Hippocampal formation (tissue), 2 donors: ENCODE measurements at regions not wholly inside any gene's neighbourhood (a gene's known extent, or its start where the extent isn't known, plus 50 kb on each side); places are given as distances from the start of the nearest gene placed in this dataset.
"Not testable (repeated sequence)": the region's sequence is repeated elsewhere in the genome, so short reads cannot be mapped to it uniquely, and the experiment has no call there.

Experiments
- DNase-seq, 2 donors: peaks; one replicate each; lab custom pipeline; 2025; lab: John Stamatoyannopoulos, UW

DNA sequence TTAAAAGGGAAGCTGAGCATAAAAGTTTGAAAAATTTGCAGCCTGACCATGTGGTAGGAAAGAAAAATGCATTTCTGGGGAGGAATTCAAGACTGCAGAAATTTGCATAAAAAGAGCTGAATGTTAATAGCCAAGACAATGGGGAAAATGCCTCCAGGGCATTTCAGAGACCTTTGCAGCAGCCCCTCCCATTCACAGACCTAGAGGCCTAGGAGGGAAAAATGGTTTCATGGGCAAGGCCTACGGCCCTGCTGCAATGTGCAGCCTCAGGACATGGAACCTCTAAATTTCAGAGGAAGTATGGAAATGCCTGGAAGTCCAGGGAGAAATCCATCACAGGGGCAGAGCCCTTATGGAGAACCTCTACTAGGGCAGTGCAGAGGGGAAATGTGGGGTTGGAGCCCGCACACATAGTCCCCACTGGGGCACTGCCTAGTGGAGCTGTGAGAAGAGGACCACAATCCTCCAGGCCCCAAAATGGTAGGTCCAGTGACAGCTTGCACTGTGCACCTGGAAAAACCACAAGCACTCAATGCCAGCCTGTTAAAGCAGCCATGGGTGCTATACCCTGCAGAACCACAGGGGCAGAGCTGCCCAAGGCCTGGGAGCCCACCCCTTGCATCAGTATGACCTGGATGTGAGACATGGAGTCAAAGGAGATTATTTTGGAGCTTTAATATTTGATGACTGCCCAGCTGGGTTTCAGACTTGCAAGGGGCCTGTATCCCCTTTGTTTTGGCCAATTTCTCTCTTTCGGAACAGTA, 243.8 kb downstream of the DNAJB9 start:
- DNase-seq: no peak

DNA sequence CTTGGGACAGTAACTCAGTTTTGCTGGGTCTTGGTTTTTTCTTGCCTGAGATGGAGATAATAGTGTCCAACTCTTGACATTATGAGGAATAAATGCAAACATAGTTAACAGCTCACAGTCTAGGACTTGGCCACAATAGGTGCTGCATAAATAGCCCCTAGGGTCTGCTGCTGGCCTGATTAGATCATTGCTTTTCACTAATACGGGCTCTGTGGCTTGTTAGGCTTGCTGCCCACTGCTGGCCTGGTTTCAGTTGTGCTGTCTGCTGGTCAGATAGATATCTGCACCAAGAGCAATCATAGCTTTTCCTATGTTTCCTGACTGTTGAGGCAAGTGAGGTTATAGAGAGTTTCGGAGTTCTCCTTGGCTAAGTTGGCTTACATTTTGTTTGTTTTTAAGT, 246.1 kb downstream of the DNAJB9 start:
- DNase-seq: no peak

DNA sequence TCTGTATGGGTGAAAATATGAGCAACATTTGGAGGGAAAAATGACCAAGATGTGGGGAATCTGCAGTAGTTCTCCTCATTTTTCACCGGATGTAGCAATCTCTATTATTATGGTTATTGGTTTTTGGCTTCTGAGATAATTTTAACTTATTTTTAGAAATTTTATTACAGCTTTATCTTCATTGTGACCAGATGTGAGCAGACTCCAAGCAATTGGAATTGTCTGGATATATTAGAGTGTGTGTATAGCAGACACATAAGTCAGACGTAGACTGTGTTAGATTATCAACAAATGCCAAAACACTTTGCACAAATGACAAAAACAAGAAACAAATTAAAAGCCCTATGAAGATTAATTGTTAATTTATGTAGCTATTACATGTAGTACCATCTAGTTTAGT, 249.1 kb downstream of the DNAJB9 start:
- DNase-seq: no peak

DNA sequence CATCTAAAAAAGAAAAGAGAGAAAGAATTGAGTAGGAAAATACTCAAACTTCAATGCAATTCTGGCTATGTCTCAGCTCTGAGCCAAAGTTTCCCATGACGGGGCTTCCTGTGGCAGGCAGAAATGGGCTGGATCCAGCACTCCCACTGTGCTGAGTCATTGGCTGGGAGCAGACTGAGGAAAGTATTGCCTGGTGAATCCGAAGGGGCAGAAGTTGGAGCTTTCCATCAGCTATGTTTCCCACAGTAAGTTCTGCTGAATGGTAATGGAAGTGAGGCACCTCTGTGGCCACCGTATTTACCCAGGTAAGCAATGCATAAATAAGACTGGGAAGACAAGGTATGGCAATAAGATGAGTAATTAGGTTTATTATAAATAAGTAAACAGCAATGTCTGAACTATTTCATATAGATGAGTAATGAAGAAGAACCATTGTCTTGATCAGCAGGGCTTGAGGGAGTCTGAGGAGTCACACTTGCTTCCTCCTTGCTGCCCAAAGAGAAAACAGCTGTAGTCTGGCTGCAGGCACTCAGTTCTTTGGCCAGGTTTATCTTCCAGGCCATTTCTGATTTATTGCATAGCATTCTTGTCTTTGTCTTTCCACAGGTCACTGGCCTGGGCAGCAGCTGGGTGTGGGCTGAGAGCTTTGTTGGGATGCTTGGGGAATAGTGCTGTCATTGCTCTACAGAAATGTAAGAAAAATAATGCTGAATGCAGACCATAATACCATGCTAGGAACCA, 255.3 kb downstream of the DNAJB9 start:
- no peak for DNase-seq

DNA sequence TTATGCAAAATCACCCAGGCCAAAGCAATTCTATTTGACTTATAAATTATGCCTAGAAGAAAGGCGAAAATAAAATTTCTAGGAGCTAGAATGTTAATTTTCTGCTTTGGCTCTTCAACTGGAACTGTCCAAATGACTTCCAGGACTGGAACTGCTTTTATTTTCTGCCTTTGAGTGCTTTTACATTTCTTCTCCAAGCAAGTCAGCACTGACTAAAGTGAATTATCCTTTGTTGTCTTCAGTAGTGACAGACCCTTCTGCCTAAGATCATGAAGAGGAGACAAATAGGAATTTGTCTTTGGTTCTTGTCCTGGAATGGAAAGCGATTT, 255.9 kb downstream of the DNAJB9 start:
- DNase-seq: no peak

DNA sequence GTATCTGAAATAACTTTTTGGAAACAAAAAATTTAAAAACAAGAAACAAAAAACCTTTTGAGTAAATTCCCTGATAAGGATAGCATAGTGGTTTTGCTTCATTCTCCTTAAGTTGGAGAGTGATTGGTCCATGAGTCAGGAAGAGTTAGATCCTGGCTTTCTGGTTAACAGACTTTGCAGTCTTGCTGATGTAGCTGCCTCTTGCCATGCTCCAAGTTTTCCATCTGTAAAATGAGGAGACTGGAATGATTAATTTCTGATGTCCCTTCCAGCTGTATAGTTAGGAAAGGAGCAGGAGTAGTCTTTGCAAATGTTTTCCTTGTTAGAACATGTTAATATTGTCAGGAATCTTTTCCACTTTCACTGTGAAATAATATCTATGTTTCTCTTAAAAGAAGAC, 266.6 kb downstream of the DNAJB9 start:
- no peak for DNase-seq

DNA sequence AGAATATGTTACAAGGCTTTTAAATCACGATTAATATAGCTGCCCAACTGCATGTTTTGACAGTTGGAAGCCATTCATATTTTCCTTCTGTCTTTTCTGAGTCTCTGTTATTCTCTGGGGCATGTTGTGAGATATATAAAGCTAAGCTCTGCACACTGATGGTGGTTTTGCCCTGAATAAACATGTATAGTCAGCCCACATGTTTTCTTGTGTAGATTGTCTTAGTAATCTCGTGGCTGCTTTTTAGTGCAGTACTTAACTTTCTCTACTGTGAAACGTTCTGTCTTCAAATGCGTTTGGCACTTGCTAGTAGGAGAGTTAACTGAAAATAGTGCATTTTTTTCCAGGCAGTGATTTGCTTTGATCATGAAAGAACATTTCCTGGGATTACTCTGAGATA, 268.5 kb downstream of the DNAJB9 start:
- DNase-seq: no peak

DNA sequence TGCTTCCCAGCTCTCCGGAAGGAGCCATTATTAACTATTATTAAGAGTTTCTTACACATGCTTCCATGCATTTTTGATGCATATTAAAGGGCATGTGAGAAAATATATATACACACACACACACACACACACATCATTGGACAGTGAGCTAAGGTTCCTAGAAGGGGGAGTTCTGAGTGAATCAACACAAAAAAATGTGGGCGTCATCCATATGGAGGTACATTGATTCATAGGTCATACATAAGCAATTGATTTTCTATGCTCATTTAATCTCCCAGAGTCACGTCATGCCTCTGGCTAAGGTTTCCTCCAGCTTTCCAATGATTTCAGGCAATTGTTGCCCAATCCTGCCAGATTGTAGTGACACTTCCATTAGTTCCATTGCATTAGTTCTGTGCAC, 269.4 kb downstream of the DNAJB9 start:
- no peak for DNase-seq

DNA sequence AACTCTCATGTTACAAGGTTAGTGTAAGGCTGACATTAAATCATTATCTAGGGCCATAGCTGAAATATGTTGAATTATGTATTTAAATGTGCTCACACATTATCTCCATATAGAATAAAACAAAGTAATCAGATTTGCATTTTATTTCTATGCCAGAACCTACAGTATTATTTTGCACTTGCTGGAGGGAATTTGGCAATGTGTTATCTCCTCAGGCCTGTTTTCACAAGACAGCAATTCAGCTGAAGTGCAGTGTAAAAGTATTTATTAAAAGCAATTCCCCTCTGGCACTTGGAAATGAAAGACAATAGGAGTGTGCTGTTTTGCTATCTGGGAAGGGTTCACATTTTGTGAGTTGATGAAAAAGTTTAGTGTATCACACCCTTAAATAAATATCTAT, 276.3 kb downstream of the DNAJB9 start:
- no peak for DNase-seq

DNA sequence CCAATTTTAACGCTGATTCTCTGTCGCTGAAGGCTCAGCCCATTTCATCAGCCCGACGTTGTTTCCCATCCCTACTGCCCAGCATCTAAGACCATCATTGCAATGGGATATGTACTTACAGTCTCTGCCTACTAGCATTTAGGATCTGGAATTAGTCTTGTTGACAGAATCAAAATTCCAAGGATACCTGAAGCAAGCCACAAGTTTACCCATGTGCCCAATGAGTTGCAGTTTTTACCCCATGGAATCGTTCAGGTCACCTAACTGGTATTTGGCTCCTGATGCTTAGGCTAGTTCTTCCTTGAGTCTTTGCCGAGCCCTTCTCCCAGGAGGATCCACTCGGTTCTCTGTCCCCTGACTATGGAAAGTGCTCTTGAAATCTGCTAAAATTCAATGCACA, 276.8 kb downstream of the DNAJB9 start:
- no peak for DNase-seq

DNA sequence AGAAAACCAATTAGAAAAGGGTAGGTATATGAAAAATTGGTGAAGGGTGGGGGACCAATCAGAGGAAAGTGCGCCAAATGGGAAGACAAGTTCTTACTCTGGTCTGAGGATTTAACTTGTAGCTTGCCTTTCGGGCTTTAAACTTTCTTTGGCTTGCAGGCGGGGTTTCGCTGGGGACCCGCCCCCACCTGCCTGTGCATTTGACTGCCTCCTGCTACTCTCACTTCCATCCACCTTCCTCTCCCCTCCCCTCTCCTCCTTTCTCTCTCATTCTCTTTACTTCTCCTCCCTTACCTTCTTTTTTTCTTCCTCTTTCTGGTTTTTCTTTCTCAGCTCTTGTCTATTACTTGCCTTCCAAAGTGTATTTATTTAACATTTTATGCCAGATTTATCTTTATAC, 278.8 kb downstream of the DNAJB9 start:
- no peak for DNase-seq

DNA sequence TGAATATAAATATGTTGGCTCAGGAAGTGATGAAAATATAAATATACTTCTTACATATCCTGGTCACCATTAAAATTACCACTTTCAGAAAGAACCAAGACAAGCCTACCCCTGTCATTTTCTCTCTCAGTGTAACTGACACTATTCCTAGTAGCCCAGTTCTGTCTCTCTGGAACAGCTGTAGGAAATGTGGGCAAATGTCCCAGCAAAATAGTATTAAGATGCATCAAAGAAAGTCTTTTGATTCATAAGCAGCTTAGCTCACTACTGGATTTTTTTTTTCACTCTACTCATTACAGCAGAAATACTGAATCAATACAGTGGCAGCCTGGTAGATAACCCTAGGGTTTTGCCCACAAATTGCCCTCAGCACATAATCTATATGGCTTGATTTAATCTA, 290.9 kb downstream of the DNAJB9 start:
- no peak for DNase-seq

DNA sequence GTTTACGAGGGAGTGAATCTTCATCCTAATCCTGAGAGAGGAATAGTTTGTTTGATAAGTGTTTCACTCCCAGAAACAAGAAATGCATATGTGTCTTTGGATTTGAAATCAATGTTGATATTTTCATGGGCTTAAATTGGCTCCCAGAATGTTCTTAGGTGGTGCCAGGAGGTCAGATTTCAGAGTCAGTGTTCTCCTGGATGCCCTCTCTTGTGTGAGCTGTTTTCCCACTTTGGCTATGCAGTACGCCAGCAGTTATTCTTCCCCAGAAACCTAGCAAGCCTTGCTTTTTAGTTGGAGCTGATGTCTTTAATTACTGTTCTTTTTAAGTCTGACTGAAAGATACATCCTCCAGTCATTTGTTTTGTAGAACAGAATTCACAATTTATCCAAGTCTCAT, 291.4 kb downstream of the DNAJB9 start:
- DNase-seq: no peak

DNA sequence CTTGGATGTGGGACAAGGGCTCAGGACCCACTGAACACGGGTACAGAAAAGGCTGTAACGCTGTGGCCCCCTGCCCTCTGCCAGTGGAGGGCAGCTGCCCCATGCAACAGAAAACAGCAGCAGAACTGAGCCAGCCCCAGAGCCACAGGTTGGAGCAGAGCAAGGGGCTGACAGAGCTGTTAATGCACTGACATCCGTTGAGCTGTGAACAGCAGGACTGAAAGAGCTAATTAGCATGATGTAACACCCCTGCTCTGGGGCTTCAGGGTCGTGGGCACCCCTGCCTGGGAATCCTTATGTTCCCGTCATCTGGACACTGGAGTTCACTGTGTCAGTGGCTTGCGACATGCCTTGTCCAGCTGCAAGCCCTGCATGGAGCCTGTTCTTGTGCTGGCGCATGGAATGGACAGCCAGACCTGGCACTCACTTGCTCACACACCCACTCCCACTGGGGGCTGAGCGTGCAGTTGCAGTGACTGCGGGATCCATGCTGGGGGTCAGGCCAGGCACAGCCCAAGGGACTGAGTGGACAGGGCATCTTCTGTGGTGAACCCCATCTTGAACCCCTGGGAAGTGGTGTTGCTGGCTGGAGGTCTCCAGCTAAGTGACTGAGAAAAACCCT, 293.7 kb downstream of the DNAJB9 start:
- DNase-seq: no peak

DNA sequence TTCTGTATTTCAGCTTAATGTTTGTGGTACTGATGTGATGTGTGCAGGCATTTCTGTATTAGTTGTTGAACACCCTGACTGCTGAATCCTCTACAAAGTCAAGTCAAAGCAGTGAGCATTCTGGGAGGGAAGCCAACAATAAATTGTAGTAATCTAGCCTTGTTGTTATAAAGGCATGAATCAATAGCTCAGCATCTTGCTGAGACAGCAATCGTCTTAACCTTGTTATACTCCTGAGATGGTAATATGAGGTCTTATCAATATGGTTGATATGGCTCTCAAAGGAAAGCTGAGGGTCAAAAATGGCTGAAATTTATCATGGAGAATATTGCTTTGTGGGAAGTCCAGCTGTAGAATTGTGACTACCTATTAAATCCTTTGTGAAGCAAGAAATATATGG, 299.4 kb downstream of the DNAJB9 start:
- DNase-seq: no peak

DNA sequence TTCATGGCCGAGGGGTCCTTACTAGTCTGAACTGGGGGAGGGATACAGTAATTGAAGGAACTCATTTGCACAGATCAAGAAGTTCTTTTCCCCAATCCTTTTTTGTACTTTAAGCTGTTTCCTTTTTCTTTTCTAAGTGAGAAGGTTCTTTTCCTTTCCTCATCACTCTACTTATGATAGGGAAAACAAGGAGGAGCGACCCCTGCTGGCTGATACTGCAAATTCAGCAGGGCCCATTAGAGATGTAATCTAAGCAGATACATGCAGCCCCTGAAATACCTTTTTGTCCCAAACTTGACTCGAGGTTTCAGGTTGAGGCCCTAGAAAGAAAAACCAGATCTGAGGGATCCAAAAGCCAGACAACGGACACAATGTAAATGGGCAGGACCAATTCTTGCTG, 305.5 kb downstream of the DNAJB9 start:
- no peak for DNase-seq

DNA sequence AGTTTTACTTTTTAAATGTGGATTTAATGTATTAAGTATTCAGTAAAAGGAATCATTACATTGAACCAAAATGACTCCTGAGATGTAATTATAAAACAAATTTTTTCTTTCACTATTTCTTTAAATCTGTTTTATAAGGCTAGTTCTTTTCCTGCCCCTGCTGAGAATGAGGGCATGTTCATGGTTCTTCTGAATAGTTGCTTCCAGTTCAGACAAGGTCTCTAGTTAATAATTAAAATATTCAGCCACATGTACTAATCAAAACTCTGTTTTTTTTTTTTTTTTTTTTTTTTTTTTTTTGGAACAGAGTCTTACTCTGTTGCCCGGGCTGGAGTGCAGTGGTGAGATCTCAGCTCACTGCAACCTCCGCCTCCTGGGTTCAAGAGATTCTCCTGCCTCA, 321.2 kb downstream of the DNAJB9 start:
- no peak for DNase-seq

DNA sequence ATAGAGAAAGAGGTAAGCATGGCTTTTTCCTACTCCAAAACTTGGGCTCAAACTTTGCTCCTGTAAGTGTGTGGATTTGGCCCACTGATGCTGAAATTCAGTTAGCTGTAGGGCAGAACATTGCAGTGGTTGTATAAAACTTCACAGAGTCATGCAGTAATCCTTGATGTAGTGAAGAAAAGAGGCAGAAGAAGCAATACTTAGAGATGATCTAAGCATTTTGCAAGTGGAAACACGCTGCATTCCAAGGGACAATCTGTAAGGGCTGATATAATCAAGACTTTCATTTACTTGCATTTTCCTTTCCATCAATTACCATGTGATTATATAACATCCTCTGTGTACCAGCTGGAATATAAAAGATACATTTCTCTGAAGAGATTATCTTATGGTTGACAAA, 338.8 kb downstream of the DNAJB9 start:
- no peak for DNase-seq

DNA sequence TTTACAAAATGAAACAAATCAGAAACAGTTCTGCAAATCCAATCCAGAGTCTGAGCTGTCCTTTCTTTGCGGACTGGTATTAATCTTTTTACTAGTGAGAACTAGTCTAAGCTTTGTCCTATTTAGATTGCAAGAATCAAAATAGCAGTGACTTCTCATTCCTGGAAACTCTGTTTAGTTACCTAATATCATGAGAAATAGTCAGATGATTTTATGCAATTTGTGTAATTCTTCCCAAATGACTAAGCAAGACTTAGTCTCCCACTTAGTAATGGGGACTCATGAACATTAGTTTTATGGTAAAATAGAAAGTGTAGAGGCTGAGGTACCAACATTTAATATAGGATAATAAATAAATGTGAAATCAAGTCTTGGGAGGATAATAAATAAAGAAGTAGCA, 341.3 kb downstream of the DNAJB9 start:
- no peak for DNase-seq

DNA sequence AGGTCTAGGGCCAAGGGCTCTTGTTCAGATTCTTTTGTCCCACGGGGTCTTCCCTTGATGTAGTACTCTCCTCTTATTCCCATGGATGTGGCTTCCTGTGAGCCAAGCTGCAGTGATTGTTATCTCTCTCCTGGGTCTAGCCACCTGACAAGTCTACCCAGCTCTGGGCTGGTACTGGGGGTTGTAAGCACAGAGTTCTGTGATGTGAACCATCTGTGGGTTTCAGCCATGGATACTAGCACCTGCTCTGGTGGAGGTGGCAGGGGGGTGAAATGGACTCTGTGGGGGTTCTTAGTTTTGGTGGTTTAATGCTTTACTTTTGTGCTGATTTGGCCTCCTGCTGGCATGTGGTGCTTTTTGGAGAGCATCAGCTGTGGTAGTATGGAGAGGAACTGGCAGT, 350.8 kb downstream of the DNAJB9 start:
- no peak for DNase-seq

DNA sequence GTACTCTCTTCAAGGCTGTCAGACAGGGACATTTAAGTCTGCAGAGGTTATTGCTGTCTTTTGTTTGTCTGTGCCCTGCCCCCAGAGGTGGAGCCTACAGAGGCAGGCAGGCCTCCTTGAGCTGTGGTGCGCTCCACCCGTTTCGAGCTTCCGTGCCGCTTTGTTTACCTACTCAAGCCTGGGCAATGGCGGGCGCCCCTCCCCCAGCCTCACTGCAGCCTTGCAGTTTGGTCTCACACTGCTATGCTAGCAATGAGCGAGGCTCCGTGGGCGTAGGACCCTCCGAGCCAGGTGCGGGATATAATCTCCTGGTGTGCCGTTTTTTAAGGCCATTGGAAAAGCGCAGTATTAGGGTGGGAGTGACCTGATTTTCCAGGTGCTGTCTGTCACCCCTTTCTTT, 373.4 kb downstream of the DNAJB9 start:
- DNase-seq: not testable (repeated sequence)

DNA sequence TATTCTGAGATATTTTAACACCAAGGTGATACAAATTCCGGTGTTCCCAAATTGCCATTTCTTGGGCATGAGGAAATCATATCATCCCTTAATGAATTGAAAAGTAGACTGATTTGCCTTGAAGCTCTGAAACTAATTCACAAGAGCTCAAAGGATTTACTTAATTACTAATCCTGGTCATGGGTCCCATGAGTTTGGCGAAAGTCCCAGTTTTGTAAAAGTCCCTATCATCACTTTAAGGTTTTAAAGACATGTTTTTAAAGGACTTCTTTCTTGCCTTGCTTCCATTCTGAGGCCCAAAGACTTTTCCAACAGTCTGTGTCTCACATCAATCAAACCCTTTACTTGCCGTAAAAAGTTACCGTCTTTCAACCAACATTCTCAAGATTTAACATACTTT, 377.9 kb downstream of the DNAJB9 start:
- DNase-seq: no peak

DNA sequence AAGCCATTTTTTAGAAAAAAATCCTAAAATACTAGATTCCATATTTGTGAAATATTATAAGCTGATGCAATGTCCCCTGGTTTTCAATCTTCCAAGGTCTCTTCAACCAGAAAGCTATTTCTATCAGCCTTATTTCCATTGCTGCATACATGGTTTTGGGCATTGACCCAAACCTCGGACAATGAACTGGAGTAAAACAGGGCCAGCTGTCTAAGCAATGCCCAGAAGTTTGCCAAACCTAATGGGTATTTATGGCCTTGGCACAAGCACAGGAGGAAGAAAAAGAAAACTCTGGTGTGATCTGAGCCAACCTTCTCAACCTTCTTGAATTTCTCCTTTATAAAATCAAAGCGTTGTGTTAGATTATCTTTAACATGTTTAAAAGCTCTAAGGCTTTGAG, 402.3 kb downstream of the DNAJB9 start:
- DNase-seq: no peak

DNA sequence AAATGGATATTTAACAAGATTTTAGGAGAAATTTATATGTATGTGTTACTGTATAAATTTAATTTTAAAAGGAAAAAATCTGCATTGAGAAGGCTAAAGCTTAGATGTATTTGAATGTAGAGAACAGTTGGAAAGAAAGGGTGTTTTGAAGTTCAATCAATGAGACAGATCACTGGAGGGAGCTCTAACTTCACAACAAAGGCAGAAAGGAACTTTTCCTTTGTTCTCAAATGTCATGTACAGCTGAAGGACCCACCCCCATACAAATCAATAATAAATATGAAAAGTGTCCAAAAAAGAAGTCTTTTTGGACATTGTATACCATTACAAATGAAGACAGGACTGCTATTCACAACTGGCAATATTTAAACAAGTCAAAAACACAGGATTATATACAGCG, 403.4 kb downstream of the DNAJB9 start:
- no peak for DNase-seq
